Inflammatory macrophage treated with lipopolysaccharide for 4 hours (primary cell): ENCODE measurements at regions not wholly inside any gene's neighbourhood (a gene's known extent, or its start where the extent isn't known, plus 50 kb on each side); places are given as distances from the start of the nearest gene placed in this dataset.

Experiments
- DNase-seq: peaks from one replicate; pipeline ENCODE4 v3.0.0-alpha.2; 2020

GRCh38 chr7:67771846-67772605 is 775.4 kb downstream of the TYW1 start:
- no peak for DNase-seq

- no peak for DNase-seq
Observed at GRCh38 chr7:67773081-67773480, 776.4 kb downstream of the TYW1 start.

DNA sequence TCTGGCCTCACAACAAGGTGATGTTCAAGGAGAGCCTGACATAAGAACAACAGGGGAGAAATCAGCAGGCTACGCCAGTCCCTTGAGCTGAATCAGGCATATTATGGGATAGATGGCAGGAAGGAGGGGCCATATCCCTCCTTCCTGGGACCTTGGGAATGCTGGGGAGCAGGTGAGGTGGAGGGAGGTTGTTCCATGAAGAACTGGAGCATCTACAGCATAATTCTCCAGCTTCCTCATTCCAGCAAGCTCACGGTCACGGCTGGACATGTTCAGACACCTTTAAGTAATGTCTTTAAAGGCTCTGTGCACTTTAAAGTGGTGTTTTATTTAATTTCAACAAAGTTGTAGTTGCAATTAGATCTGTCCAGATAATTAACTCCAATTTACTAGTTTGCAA is 780.5 kb downstream of the TYW1 start:
- DNase-seq = no peak

DNA sequence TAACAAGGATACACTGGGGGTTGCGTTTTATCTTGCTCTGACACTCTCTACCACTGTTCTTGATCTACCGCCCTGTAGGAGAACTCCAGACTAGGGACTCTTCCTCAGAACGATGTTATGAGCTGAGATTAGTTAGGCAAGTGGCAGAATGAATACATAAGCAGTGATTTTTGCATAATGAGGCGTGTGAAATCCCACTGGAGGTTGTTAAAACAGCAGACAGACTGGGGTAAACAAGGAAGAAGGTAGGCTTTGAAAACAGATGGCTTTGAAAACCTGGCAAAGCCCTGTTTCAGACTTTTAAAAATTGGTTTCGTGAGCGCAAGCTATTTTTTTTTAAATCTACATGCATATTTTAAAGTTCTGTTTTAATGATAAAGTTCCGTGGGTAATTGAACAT is 785.2 kb downstream of the TYW1 start:
- no peak for DNase-seq

GRCh38 chr7:67786021-67786420 is 789.4 kb downstream of the TYW1 start:
- DNase-seq = no peak

GRCh38 chr7:67788669-67789068 is 792.0 kb downstream of the TYW1 start:
- DNase-seq = no peak

- DNase-seq = no peak
Observed at GRCh38 chr7:67791918-67792317, 795.3 kb downstream of the TYW1 start.

DNA sequence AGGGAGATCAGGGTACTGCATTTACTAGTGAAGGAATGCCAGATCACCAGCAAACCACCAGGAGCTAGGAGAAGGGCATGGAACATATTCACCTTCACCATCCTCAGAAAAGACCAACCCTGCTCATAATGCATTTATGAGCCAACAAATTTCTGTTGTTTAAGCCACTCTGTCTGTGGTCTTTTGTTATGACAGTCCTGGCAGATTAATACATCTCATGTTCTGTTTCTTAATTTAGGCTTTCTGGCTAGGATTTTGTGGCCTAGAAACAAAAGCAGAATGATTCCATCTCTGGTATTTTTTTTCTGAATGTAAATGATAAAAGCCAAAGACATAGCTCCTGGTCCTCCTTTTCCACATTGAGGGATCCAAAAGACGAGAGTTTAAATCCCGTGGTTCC is 797.9 kb downstream of the TYW1 start:
- DNase-seq = no peak

GRCh38 chr7:67803789-67804188 is 807.2 kb downstream of the TYW1 start:
- no peak for DNase-seq

- DNase-seq = no peak
Observed at GRCh38 chr7:67805921-67806471, 809.4 kb downstream of the TYW1 start.

DNA sequence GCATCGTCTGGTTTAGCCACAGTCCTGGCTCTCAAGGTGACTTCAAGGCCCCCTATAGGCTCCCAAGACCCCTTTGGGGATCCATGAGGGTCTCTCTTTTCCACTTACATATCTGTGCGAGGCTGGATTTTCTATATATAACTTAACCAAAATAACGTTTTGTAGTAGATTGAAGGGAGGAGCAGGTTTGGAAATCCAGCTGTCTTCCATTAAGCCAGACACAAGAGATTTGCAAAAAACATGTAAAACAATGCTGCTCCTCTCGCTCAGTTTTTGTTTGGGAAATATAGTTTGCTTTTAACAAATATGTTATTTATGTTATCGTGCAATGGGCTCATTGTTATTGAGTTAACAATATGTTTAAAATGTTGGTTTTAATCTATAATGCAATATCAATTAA is 811.2 kb downstream of the TYW1 start:
- no peak for DNase-seq

GRCh38 chr7:67809586-67809985 is 813.0 kb downstream of the TYW1 start:
- DNase-seq = no peak

GRCh38 chr7:67813621-67814292 is 817.1 kb downstream of the TYW1 start:
- no peak for DNase-seq

DNA sequence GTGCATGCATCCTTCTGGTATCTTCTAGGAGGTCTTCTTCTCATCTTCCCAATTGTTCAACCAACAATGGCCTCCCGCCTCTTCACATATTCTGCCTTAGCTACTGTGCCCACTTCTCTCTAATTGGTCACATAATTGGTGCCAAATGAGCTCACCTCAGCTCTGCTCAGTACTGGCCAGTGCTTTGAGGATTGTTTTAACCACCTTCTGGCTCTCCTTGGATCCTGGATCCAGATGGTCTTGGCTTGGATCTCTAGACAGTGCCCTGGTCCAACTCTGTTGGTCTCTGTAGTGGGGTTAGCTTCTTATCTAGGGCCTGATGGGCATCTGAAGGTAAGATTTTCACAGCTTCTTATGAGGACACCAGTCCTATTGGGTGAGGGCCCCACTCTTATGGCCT is 820.8 kb downstream of the TYW1 start:
- no peak for DNase-seq

GRCh38 chr7:67821116-67821515 is 824.5 kb downstream of the TYW1 start:
- no peak for DNase-seq

DNA sequence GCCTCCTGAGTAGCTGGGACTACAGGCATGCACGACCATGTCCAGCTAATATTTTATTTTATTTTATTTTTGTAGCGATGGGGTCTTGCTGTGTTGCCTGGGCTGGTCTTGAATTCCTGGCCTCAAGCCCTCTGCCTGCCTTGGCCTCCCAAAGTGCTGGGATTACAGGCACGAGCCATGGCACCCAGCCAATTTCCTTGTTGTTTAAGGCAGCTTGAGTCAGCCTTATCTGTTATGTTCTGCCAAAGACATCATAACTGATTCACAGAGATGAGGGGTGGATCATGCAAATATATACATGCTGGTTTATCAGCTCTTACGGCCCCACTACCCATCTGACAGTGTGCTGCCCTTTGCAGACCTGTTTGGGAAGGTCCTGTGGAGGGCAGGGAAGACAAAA is 826.7 kb downstream of the TYW1 start:
- no peak for DNase-seq

DNA sequence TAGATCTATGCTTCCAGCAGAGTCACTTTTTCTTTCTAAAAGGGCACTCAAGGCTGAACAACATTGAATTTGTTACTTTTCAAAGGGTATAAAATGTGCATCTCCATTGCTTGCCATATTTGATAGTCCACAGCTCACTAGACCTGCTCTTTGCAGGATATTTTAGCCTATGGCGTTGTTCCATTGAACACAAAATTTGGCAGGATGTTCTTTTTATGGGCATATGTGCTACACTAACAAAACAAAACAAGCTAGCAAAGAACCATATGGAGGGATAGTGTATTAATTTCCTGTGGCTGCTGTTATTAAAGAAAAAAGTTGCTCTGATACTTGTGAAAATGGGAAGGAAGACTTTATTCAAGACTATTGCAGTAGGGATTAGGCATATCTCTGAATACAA is 828.7 kb downstream of the TYW1 start:
- DNase-seq = no peak

DNA sequence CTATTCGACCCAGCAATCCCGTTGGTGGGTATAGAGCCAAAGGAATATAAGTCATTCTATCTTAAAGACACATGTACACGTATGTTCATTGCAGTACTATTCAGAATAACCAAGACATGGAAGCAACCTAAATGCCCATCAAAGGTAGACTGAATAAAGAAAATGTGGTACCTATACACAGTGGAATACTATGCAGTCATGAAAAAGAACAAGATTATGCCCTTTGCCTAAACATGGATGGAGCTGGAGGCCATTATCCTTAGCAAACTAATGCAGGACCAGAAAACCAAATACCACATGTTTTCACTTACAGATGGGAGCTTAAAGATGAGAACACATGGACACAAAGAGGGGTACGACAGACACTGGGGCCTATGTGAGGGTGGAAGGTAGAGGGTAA is 845.3 kb downstream of the TYW1 start:
- DNase-seq = no peak

DNA sequence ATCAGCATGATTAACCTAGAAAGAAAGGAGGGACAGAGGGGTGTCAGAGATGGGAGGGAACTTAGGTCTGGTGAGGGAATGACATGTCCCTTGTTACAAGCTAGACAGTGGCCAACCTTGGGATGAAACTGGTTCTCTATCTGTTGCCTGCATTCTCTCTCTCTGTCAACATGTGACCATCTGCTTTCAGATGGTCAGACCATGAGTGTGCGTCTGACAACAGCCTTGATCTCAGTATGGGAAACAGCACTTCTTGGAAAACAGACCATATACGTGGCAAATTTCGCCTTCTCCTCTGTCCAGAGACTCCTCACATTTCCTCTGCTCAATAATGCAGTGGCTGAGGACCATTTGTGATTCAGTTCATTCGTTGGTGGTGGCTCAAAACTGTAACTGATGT is 845.9 kb downstream of the TYW1 start:
- DNase-seq = no peak

- DNase-seq = no peak
Observed at GRCh38 chr7:67843001-67843565, 846.5 kb downstream of the TYW1 start.

DNA sequence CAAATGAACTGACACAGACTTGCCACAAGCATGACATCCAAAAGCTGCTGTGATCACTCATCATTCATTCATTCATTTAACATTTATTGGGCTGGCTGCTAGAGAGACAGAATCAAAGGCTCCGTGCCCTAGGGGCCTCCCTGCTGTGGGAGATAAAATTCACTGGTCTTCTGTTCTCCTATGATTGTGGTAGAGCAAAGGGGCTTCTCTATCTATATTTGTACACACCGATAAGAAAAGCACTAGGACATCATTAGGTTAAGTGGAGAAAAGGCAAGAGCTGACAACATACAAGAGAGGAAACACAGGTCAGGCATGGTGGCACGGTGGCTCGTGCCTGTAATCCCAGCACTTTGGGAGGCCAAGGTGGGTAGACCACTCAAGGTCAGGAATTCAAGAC is 847.0 kb downstream of the TYW1 start:
- no peak for DNase-seq

DNA sequence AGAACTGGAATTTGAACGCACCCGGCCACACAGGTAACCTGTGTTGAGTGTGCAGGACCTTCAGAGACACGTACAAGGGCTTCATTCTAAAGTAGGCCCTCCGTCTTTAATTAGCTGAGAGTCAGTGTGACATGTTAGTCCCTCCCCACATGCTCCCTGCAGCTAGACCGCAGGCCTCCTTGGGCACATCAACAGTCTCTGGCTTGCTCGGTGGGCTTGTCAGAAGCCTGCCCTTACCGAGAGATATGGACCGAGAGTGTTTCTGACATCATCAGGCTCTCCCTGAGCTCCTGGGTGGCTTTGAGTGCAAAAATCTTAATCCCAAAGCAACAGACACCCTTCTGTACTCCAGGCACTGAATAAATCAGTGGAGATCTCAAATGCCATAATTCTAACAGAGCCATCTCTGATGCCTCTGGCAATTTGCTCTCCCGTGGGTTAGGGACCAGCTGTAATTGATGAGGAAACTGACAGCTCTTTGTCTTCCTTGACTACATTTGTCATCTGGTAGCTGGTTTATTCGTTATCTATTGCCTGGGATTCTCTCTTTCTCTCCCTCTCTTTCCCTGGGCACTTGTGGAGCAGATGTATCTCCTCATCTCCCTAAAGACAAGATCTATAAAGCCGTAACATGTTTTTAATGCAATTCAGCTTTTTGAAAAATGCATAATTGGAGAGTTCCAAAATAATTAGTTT is 850.6 kb downstream of the TYW1 start:
- DNase-seq = no peak
